Caco-2 (cell line): ENCODE measurements at regions not wholly inside any gene's neighbourhood (a gene's known extent, or its start where the extent isn't known, plus 50 kb on each side); places are given as distances from the start of the nearest gene placed in this dataset.

Experiments
- BruUV-seq: library from RNA; stranded (reverse); fragments of 400-500 nt; replicated peaks from 2 replicates; lab custom pipeline; 2021; lab: Mats Ljungman, UMichigan
- CTCF ChIA-PET: fragments of 300-600 bp; sonication (Branson Sonifier 250); formaldehyde crosslinking; loops from one replicate; lab custom pipeline; 2022; ENCODE audit warnings: antibody characterized with exemption; lab: Charles Lee
- POLR2A ChIA-PET: fragments of 300-600 bp; sonication (Branson Sonifier 250); formaldehyde crosslinking; loops from one replicate; lab custom pipeline; 2022; ENCODE audit warnings: antibody characterized with exemption; lab: Charles Lee
- DNase-seq, 2 experiments: peaks; one replicate each; pipeline versions ENCODE4 v3.0.0 to v3.0.0-alpha.2; 2020 to 2022
- H3K27me3 ChIP-seq: replicated peaks from 2 replicates; pipeline ENCODE4 v1.6.0; 2011; ENCODE audit warnings: low read length; ENCODE audit not compliant: control insufficient read depth, insufficient read depth
- H3K36me3 ChIP-seq: 2 replicates; pipeline ENCODE4 v1.5.1; 2011; ENCODE audit warnings: low read length; ENCODE audit not compliant: control insufficient read depth, insufficient read depth
- H3K4me1 ChIP-seq: fragments of 250-450 bp; sonication (Bioruptor Pico); 2 replicates; pipeline ENCODE4 v1.5.1; 2020; ENCODE audit warnings: mild to moderate bottlenecking
- H3K4me3 ChIP-seq: 2 replicates; pipeline ENCODE4 v1.5.1; 2011; ENCODE audit warnings: low read depth, mild to moderate bottlenecking, control low read depth, low read length
- H3K9me3 ChIP-seq: fragments of 250-450 bp; sonication (Bioruptor Pico); 2 replicates; pipeline ENCODE4 v1.5.1; 2020; ENCODE audit warnings: mild to moderate bottlenecking, moderate library complexity
- H3K27ac Mint-ChIP-seq: one replicate; pipeline ENCODE4 v1.8.0; 2022; ENCODE audit warnings: mixed read lengths; ENCODE audit not compliant: unreplicated experiment
- H3K27me3 Mint-ChIP-seq: one replicate; pipeline ENCODE4 v1.8.0; 2022; ENCODE audit warnings: mixed read lengths; ENCODE audit not compliant: insufficient read depth, unreplicated experiment
- H3K36me3 Mint-ChIP-seq: one replicate; pipeline ENCODE4 v1.8.0; 2022; ENCODE audit warnings: mild to moderate bottlenecking, mixed read lengths; ENCODE audit not compliant: insufficient read depth, unreplicated experiment
- H3K4me1 Mint-ChIP-seq: one replicate; pipeline ENCODE4 v1.8.0; 2022; ENCODE audit warnings: low read depth, mixed read lengths; ENCODE audit not compliant: unreplicated experiment
- H3K4me3 Mint-ChIP-seq: one replicate; pipeline ENCODE4 v1.8.0; 2022; ENCODE audit warnings: mild to moderate bottlenecking, moderate library complexity, mixed read lengths; ENCODE audit not compliant: unreplicated experiment
- H3K9me3 Mint-ChIP-seq: one replicate; pipeline ENCODE4 v1.8.0; 2022; ENCODE audit warnings: mixed read lengths; ENCODE audit not compliant: unreplicated experiment
- CTCF ChIP-seq, 2 experiments: fragments of 200-600 bp in 1 of 2; IDR thresholded peaks; 1 replicate in 1 of 2; 2 replicates in 1 of 2; pipeline versions ENCODE4 v1.5.1 to v1.8.0; 2011 to 2022; ENCODE audit warnings: antibody characterized with exemption in 1 of 2, control low read depth in 1 of 2, inconsistent platforms in 1 of 2, low read depth in 1 of 2, low read length in 1 of 2, mild to moderate bottlenecking in 1 of 2, moderate library complexity in 1 of 2; ENCODE audit not compliant: insufficient read depth in 1 of 2, severe bottlenecking in 1 of 2, unreplicated experiment in 1 of 2
- intact Hi-C: fragments of 100-400 bp; cut with micrococcal nuclease; formaldehyde crosslinking; loops from one replicate; pipeline ENCODE4 v1.10.0; 2022; ENCODE audit not compliant: unreplicated experiment

- Mint-ChIP-seq H3K27me3 (peaks cover 6% of the 10 kb centered on the region), H3K36me3 (no peaks in the 10 kb centered on the region), H3K9me3 (no peaks in the 10 kb centered on the region), H3K4me1 (no peaks in the 10 kb centered on the region), H3K27ac (no peak overlapping the region), H3K4me3 (no peak overlapping the region)
- no peaks in the 10 kb centered on the region for H3K27me3 ChIP-seq
- no peaks in the 10 kb centered on the region for H3K36me3 ChIP-seq
- no TSS peak for BruUV-seq
- TF ChIP-seq CTCF (IDR thresholded peaks at IDR 0.05; ENCODE audit: insufficient read depth in 1 of 2, low read depth in 1 of 2, low read length in 1 of 2, severe bottlenecking in 1 of 2, unreplicated experiment in 1 of 2) = no peak
- ChIA-PET POLR2A (no interaction called here), CTCF (no interaction called here)
- no peaks in the 10 kb centered on the region for H3K4me1 ChIP-seq
- no peak overlapping the region for H3K4me3 ChIP-seq
- intact Hi-C loops = no loop called here
- H3K9me3 ChIP-seq = no peaks in the 10 kb centered on the region
- no peak for DNase-seq
Observed at GRCh38 chr4:14111730-14112181, 484.2 kb upstream of the BOD1L1 start.

- intact Hi-C loops = no loop called here
- Mint-ChIP-seq H3K9me3 (no peaks in the 10 kb centered on the region), H3K27ac (no peak overlapping the region), H3K4me3 (no peak overlapping the region), H3K36me3 (no peaks in the 10 kb centered on the region), H3K27me3 (peaks cover 6% of the 10 kb centered on the region), H3K4me1 (no peaks in the 10 kb centered on the region)
- Histone ChIP-seq H3K4me1 (no peaks in the 10 kb centered on the region), H3K9me3 (no peaks in the 10 kb centered on the region), H3K27me3 (no peaks in the 10 kb centered on the region), H3K4me3 (no peak overlapping the region), H3K36me3 (no peaks in the 10 kb centered on the region)
- TF ChIP-seq CTCF (IDR thresholded peaks at IDR 0.05; ENCODE audit: insufficient read depth in 1 of 2, low read depth in 1 of 2, low read length in 1 of 2, severe bottlenecking in 1 of 2, unreplicated experiment in 1 of 2) = no peak
- no peak for DNase-seq
- no TSS peak for BruUV-seq
- CTCF ChIA-PET = no interaction called here
- POLR2A ChIA-PET = no interaction called here
Observed at GRCh38 chr4:14115106-14115505, 487.6 kb upstream of the BOD1L1 start.

GRCh38 chr4:14117575-14118238 is 490.2 kb upstream of the BOD1L1 start:
- BruUV-seq = no TSS peak

More at GRCh38 chr4:14117575-14118238, 490.2 kb upstream of the BOD1L1 start:
- H3K4me3 ChIP-seq = no peak overlapping the region
- no peaks in the 10 kb centered on the region for H3K36me3 ChIP-seq
- POLR2A ChIA-PET = no interaction called here
- Mint-ChIP-seq H3K36me3 (no peaks in the 10 kb centered on the region), H3K27ac (no peak overlapping the region), H3K9me3 (no peaks in the 10 kb centered on the region), H3K4me1 (no peaks in the 10 kb centered on the region), H3K4me3 (no peak overlapping the region), H3K27me3 (no peaks in the 10 kb centered on the region)
- no peaks in the 10 kb centered on the region for H3K27me3 ChIP-seq
- no peak for TF ChIP-seq CTCF (IDR thresholded peaks at IDR 0.05; ENCODE audit: insufficient read depth in 1 of 2, low read depth in 1 of 2, low read length in 1 of 2, severe bottlenecking in 1 of 2, unreplicated experiment in 1 of 2)
- H3K9me3 ChIP-seq = no peaks in the 10 kb centered on the region
- H3K4me1 ChIP-seq = no peaks in the 10 kb centered on the region
- CTCF ChIA-PET = no interaction called here
- intact Hi-C loops = no loop called here
- DNase-seq = no peak
